ENCODE measurements at regions not wholly inside any gene's neighbourhood (a gene's known extent, or its start where the extent isn't known, plus 50 kb on each side); places are given as distances from the start of the nearest gene placed in this dataset.

- CTCF ChIA-PET = no interaction called here
- Histone ChIP-seq H3K9me1 (replicated peaks; ENCODE audit: control insufficient read depth, extremely low read depth, insufficient read depth, low read length) (no peaks in the 10 kb centered on the region), H3K4me1 (ENCODE audit: control insufficient read depth, extremely low read depth, insufficient read depth, low read length) (peaks cover 12% of the 10 kb centered on the region), H2AFZ (ENCODE audit: low read depth, low read length) (no peak overlapping the region), H3K27ac (ENCODE audit: insufficient read depth, low read depth, low read length) (no peak overlapping the region), H4K20me1 (replicated peaks; ENCODE audit: control insufficient read depth, extremely low read depth, insufficient read depth, low read length) (no peaks in the 10 kb centered on the region), H3K27me3 (ENCODE audit: control insufficient read depth in 2 of 2, insufficient read depth in 2 of 2, low read length in 2 of 2) (no peaks in the 10 kb centered on the region), H3K4me3 (replicated peaks in 1 of 3; ENCODE audit: insufficient read depth in 1 of 3, low read depth in 1 of 3, low read length in 3 of 3) (no peak overlapping the region), H3K36me3 (ENCODE audit: control insufficient read depth in 2 of 2, extremely low read depth in 1 of 2, insufficient read depth in 2 of 2, low read length in 2 of 2) (no peaks in the 10 kb centered on the region), H3K79me2 (ENCODE audit: control insufficient read depth, insufficient read depth, low read length) (no peaks in the 10 kb centered on the region), H3K9me3 (replicated peaks; ENCODE audit: control insufficient read depth, insufficient read depth, low read length) (no peaks in the 10 kb centered on the region), H3K4me2 (ENCODE audit: insufficient read depth, low read length) (no peak overlapping the region), H3K9ac (replicated peaks; ENCODE audit: extremely low read depth, insufficient read depth, low read length) (no peak overlapping the region)
- FAIRE-seq (no peak), DNase-seq (ENCODE audit: low read depth, low spot score) (no peak)
- BruUV-seq (replicated peaks) = no TSS peak
- POLR2A ChIA-PET = no interaction called here
- intact Hi-C loops (cut with micrococcal nuclease) (no loop called here), dilution Hi-C loops (cut with MboI; ENCODE audit: extremely low pct_ligation_motif_present, low sequenced_read_pairs) (no loop called here)
- no peak for TF ChIP-seq EZH2 (IDR thresholded peaks at IDR 0.05; ENCODE audit: borderline replicate concordance, low read depth, low read length, severe bottlenecking)
- TF ChIP-seq, protein P1, sequence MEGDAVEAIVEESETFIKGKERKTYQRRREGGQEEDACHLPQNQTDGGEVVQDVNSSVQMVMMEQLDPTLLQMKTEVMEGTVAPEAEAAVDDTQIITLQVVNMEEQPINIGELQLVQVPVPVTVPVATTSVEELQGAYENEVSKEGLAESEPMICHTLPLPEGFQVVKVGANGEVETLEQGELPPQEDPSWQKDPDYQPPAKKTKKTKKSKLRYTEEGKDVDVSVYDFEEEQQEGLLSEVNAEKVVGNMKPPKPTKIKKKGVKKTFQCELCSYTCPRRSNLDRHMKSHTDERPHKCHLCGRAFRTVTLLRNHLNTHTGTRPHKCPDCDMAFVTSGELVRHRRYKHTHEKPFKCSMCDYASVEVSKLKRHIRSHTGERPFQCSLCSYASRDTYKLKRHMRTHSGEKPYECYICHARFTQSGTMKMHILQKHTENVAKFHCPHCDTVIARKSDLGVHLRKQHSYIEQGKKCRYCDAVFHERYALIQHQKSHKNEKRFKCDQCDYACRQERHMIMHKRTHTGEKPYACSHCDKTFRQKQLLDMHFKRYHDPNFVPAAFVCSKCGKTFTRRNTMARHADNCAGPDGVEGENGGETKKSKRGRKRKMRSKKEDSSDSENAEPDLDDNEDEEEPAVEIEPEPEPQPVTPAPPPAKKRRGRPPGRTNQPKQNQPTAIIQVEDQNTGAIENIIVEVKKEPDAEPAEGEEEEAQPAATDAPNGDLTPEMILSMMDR (IDR thresholded peaks at IDR 0.05; ENCODE audit: extremely low read depth in 1 of 2, insufficient read depth in 1 of 2, low read depth in 1 of 2, low read length in 2 of 2) = no peak
- TF ChIP-seq POLR2A (IDR thresholded peaks at IDR 0.05; ENCODE audit: low read depth, low read length) = no peak
- no peak for TF ChIP-seq FOS (IDR thresholded peaks at IDR 0.05; ENCODE audit: borderline replicate concordance, insufficient read depth, low read length)
Measured at GRCh38 chr16:80202831-80203413, 337.9 kb upstream of the DYNLRB2 start.

DNA sequence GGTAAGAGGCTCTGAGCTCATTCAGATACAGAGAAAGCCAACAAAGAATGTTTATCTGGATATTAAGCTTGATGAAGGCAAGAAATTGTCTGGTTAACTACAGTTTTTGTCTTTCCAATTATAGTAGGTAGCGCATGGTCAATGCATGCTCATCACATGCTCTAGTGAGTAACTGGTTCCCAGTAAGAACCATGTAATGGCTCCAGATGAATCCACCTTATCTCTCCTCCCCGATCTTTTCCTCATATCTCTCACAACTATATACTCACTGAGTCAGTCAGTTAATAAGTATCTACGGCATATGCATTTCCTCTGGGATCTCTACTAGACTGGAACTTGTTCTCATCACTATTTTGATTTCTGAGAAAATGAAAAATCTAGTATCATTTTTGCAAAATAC is 340.7 kb upstream of the DYNLRB2 start:
- no TSS peak for BruUV-seq (replicated peaks)
- H3K36me3 ChIP-seq (ENCODE audit: control insufficient read depth in 2 of 2, extremely low read depth in 1 of 2, insufficient read depth in 2 of 2, low read length in 2 of 2) = no peaks in the 10 kb centered on the region
- H3K9ac ChIP-seq (replicated peaks; ENCODE audit: extremely low read depth, insufficient read depth, low read length) = no peak overlapping the region
- H3K4me3 ChIP-seq (replicated peaks in 1 of 3; ENCODE audit: insufficient read depth in 1 of 3, low read depth in 1 of 3, low read length in 3 of 3) = no peak overlapping the region
- no peak for DNase-seq (ENCODE audit: low read depth, low spot score)
- H3K79me2 ChIP-seq (ENCODE audit: control insufficient read depth, insufficient read depth, low read length) = no peaks in the 10 kb centered on the region
- no peak overlapping the region for H3K27ac ChIP-seq (ENCODE audit: insufficient read depth, low read depth, low read length)
- H3K9me3 ChIP-seq (replicated peaks; ENCODE audit: control insufficient read depth, insufficient read depth, low read length) = no peaks in the 10 kb centered on the region
- CTCF ChIA-PET = interaction anchor here (1.1 kb wide), 1 partner anchor 90 kb away, joined by 3 read pairs; no protein-coding TSS in a partner anchor
- no peak for FAIRE-seq
- TF ChIP-seq, protein P1 (IDR thresholded peaks at IDR 0.05; ENCODE audit: extremely low read depth in 1 of 2, insufficient read depth in 1 of 2, low read depth in 1 of 2, low read length in 2 of 2) = no peak
- TF ChIP-seq EZH2 (IDR thresholded peaks at IDR 0.05; ENCODE audit: borderline replicate concordance, low read depth, low read length, severe bottlenecking) (no peak), POLR2AphosphoS5 (IDR thresholded peaks at IDR 0.05; ENCODE audit: insufficient read depth, low read depth, low read length) (no peak), GATA2 (IDR thresholded peaks at IDR 0.05; ENCODE audit: insufficient read depth, insufficient read length, low read depth, low read length) (peak; percentile 52)
- dilution Hi-C loops (cut with MboI; ENCODE audit: extremely low pct_ligation_motif_present, low sequenced_read_pairs) = no loop called here
- H3K4me2 ChIP-seq (ENCODE audit: insufficient read depth, low read length) = no peak overlapping the region
- H3K9me1 ChIP-seq (replicated peaks; ENCODE audit: control insufficient read depth, extremely low read depth, insufficient read depth, low read length) = no peaks in the 10 kb centered on the region
- no peaks in the 10 kb centered on the region for H3K27me3 ChIP-seq (ENCODE audit: control insufficient read depth in 2 of 2, insufficient read depth in 2 of 2, low read length in 2 of 2)
- H2AFZ ChIP-seq (ENCODE audit: low read depth, low read length) = no peak overlapping the region
- no peaks in the 10 kb centered on the region for H4K20me1 ChIP-seq (replicated peaks; ENCODE audit: control insufficient read depth, extremely low read depth, insufficient read depth, low read length)
- intact Hi-C loops (cut with micrococcal nuclease) = no loop called here
- POLR2A ChIA-PET = no interaction called here
- peaks cover 18% of the 10 kb centered on the region for H3K4me1 ChIP-seq (ENCODE audit: control insufficient read depth, extremely low read depth, insufficient read depth, low read length)

Data from endothelial cell of umbilical vein (primary cell).